ENCODE measurements at regions not wholly inside any gene's neighbourhood (a gene's known extent, or its start where the extent isn't known, plus 50 kb on each side); places are given as distances from the start of the nearest gene placed in this dataset.
A peak's percentile ranks its signal among the peaks of the same experiment; 100 is the strongest.

- H3K4me1 Mint-ChIP-seq = no peaks in the 10 kb centered on the region
- no peaks in the 10 kb centered on the region for H3K9me3 Mint-ChIP-seq
- no peak overlapping the region for H3K27ac Mint-ChIP-seq
- no peaks in the 10 kb centered on the region for H3K27me3 Mint-ChIP-seq
- H3K4me3 Mint-ChIP-seq = no peak overlapping the region
- no peak for DNase-seq
- no peak for ATAC-seq
Measured at GRCh38 chr3:66812136-66812535, 186.0 kb upstream of the KBTBD8 start.

GRCh38 chr3:66812741-66813140, 185.4 kb upstream of the KBTBD8 start:
- Mint-ChIP-seq H3K4me1 (no peaks in the 10 kb centered on the region), H3K27me3 (no peaks in the 10 kb centered on the region), H3K4me3 (no peak overlapping the region), H3K9me3 (no peaks in the 10 kb centered on the region), H3K27ac (no peak overlapping the region)
- DNase-seq (no peak), ATAC-seq (no peak)

GRCh38 chr3:66816090-66816761, 181.9 kb upstream of the KBTBD8 start:
- Mint-ChIP-seq H3K27me3 (no peaks in the 10 kb centered on the region), H3K4me3 (no peak overlapping the region), H3K4me1 (no peaks in the 10 kb centered on the region), H3K27ac (no peak overlapping the region), H3K9me3 (no peaks in the 10 kb centered on the region)
- DNase-seq (peak in 1 of 2 donors; percentile 3), ATAC-seq (peak; percentile 73)

DNA sequence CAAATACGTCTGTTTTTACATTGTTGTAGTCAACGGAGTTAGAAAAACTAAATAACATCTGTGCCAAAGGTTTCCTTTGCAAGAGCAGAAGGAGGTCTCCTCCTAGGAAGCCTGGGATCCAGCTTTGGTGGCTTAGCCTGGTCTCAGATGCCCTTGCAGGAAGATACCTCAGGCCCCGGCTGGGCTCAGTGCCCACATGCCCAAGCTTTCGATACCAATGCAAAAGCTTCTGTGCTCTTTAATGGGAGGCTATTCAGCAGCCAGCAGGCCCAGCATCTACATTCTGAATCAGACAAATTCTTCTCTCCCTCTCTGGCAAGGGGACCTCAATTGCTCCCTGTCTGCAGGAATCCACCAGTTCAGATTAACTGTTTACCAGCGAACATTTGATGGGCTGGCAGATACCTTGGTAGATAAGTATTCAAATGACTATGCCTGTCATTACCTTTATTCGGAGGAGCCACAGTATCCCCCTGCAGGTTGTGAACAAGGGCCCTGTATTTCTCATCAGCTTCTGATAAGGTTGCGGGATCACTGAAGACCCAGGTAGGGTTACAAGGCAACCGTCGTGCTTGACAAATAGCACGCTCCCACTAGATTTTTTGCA, 180.1 kb upstream of the KBTBD8 start:
- no peaks in the 10 kb centered on the region for H3K27me3 Mint-ChIP-seq
- ATAC-seq (no peak), DNase-seq (no peak)
- H3K4me3 Mint-ChIP-seq = no peak overlapping the region
- H3K27ac Mint-ChIP-seq = no peak overlapping the region
- no peaks in the 10 kb centered on the region for H3K4me1 Mint-ChIP-seq
- no peaks in the 10 kb centered on the region for H3K9me3 Mint-ChIP-seq

- no peaks in the 10 kb centered on the region for H3K27me3 Mint-ChIP-seq
- H3K27ac Mint-ChIP-seq = peak overlapping the region in 1 of 2 donors; percentile 67
- DNase-seq = no peak
- no peaks in the 10 kb centered on the region for H3K4me1 Mint-ChIP-seq
- no peak overlapping the region for H3K4me3 Mint-ChIP-seq
- H3K9me3 Mint-ChIP-seq = no peaks in the 10 kb centered on the region
- no peak for ATAC-seq
Measured at GRCh38 chr3:66819993-66820501, 178.1 kb upstream of the KBTBD8 start.

DNA sequence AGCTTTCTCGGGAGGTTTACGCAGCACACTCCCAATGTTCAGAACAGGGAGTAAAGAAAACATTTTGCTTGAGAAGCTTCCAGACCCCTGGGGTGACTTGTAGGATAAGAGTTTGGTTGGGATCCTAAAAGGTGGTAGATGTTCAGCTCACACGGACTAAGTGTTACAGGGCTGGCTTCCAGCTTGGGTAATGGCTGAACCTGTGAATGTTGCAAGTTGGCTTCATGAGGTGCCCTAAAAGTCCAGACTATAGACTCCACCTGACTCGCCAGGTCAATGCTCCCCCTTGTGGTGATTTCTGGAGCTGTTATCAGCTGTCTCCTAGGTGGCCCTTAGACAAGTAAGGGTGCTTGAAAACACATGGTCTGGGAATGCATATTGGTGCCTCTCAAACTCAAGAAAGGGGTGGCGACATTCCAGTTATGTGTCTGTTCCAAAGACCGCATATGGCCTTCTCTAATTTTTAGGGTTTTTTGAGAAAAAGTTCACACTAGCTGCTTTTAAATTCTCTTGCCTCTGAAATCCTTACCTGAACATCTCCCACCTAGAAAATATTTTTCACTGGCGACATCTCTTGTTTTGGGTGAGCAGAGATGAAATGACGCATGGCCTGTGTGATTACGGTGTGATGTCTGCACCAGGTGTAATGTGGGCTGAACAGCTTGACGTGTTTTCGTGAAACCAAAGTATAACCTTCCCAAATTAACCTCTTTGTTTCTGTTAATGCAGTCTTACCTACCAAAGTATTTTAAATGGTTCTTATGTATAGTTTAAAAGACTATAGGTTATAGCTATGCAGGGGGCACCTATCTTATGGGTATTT, 175.7 kb upstream of the KBTBD8 start:
- ATAC-seq = peak; percentile 72
- Mint-ChIP-seq H3K4me1 (no peaks in the 10 kb centered on the region), H3K27me3 (no peaks in the 10 kb centered on the region), H3K9me3 (no peaks in the 10 kb centered on the region), H3K27ac (no peak overlapping the region), H3K4me3 (no peak overlapping the region)
- DNase-seq = peak; percentile 55 to 62

DNA sequence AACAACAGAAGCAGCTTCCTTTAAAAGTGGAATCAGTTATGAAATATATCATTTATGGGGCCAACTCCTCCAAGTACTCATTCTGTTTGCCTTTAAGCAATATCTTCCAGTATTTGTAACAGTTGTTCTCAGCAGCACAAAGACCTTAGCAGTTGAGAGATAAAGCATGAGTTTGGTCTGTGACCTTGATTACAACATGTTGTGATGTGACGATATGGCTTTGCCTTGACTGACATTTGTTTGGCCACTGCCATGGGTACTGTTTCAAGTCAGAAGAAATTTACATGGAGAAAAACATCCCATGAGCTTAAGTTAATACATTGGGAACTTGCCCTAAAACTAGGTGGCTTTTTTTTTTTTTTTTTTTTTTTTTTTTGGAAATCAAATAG, 175.1 kb upstream of the KBTBD8 start:
- DNase-seq = no peak
- Mint-ChIP-seq H3K4me3 (no peak overlapping the region), H3K9me3 (no peaks in the 10 kb centered on the region), H3K27me3 (no peaks in the 10 kb centered on the region), H3K27ac (no peak overlapping the region), H3K4me1 (no peaks in the 10 kb centered on the region)
- ATAC-seq = no peak

GRCh38 chr3:66823532-66823931, 174.6 kb upstream of the KBTBD8 start:
- H3K9me3 Mint-ChIP-seq = no peaks in the 10 kb centered on the region
- ATAC-seq = no peak
- no peaks in the 10 kb centered on the region for H3K4me1 Mint-ChIP-seq
- H3K27ac Mint-ChIP-seq = no peak overlapping the region
- no peaks in the 10 kb centered on the region for H3K27me3 Mint-ChIP-seq
- H3K4me3 Mint-ChIP-seq = no peak overlapping the region
- DNase-seq = no peak

- DNase-seq = no peak
- H3K4me3 Mint-ChIP-seq = no peak overlapping the region
- no peak for ATAC-seq
- no peaks in the 10 kb centered on the region for H3K4me1 Mint-ChIP-seq
- no peaks in the 10 kb centered on the region for H3K27me3 Mint-ChIP-seq
- no peak overlapping the region for H3K27ac Mint-ChIP-seq
- H3K9me3 Mint-ChIP-seq = no peaks in the 10 kb centered on the region
Measured at GRCh38 chr3:66825375-66825774, 172.7 kb upstream of the KBTBD8 start.

DNA sequence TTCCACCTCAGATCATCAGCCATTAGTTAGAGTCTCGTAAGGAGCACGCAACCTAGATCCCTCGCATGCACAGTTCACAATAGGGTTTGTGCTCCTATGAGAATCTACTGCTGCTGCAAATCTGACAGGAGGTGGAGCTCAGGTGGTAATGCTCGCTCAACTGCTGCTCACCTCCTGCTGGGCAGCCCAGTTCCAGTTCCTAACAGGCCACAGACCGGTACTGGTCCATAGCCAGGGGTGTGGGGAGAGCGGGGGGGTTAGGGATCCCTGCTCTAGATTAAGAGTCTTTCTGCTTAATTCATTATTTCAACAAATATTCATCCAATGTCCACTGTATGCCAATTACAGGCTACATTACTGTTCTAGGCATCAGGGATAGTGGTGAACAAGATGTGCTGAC, 170.4 kb upstream of the KBTBD8 start:
- DNase-seq = no peak
- no peak for ATAC-seq
- no peaks in the 10 kb centered on the region for H3K27me3 Mint-ChIP-seq
- H3K4me3 Mint-ChIP-seq = no peak overlapping the region
- H3K4me1 Mint-ChIP-seq = no peaks in the 10 kb centered on the region
- H3K27ac Mint-ChIP-seq = no peak overlapping the region
- no peaks in the 10 kb centered on the region for H3K9me3 Mint-ChIP-seq

GRCh38 chr3:66828303-66828702, 169.8 kb upstream of the KBTBD8 start:
- no peaks in the 10 kb centered on the region for H3K9me3 Mint-ChIP-seq
- ATAC-seq = no peak
- no peak overlapping the region for H3K27ac Mint-ChIP-seq
- H3K4me1 Mint-ChIP-seq = no peaks in the 10 kb centered on the region
- no peak for DNase-seq
- no peak overlapping the region for H3K4me3 Mint-ChIP-seq
- H3K27me3 Mint-ChIP-seq = no peaks in the 10 kb centered on the region

- Mint-ChIP-seq H3K9me3 (no peaks in the 10 kb centered on the region), H3K4me3 (no peak overlapping the region), H3K27me3 (no peaks in the 10 kb centered on the region), H3K27ac (no peak overlapping the region), H3K4me1 (no peaks in the 10 kb centered on the region)
- no peak for ATAC-seq
- DNase-seq = no peak
Measured at GRCh38 chr3:66830301-66830700, 167.8 kb upstream of the KBTBD8 start.

DNA sequence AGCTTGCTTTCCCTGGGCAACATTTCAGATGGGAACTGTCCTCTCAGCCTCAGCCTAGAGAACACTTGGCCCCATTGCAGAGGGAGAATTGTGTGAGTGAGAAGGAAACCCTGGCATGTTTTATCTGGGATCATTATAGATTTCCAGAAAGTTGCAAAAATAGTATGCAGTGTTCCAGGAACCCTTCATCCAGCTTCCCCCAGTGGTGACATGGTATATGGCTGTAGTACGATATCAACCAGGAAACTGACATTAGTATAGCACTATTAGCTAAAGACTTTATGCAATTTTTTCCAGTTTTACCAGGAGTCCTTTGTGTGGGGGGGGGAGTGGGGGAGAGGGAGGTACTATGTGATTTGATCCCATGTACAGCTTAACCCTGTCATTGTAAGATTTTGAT, 166.2 kb upstream of the KBTBD8 start:
- DNase-seq = no peak
- H3K27ac Mint-ChIP-seq = no peak overlapping the region
- ATAC-seq = no peak
- no peak overlapping the region for H3K4me3 Mint-ChIP-seq
- no peaks in the 10 kb centered on the region for H3K4me1 Mint-ChIP-seq
- no peaks in the 10 kb centered on the region for H3K27me3 Mint-ChIP-seq
- H3K9me3 Mint-ChIP-seq = no peaks in the 10 kb centered on the region

DNA sequence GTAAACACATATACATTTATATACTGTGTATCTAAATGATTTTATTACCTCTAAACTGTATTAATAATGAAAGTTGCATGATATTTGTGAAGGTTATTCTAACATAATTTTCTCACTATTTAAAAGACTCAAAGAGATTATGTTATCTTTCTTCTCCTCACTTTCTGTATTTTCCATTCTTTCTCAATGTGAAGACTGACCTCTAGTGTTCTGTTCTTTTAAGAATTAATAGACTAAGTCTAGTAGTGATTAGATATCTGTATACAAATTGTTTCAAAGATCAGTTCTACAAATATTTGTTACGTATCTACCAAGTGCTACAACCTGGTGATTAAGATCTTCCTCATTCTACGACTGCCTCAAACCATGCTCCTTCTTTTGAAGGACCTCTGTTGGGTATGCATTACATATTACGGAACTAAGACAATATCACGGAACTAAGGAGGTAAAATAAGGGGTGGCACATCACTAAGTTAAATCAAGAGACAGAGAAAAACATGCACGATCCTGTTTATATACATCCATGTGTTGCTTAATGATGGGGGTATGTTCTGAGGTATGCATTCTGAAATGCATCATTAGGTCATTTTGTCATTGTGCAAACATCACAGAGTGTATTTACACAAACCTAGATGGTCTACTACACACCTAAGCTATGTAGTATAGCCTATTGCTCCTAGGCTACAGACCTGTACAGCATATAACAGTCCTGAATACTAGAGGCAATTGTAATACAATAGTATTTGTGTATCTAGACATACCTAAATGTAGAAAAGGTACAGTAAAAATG, 161.5 kb upstream of the KBTBD8 start:
- Mint-ChIP-seq H3K27ac (no peak overlapping the region), H3K27me3 (no peaks in the 10 kb centered on the region), H3K4me1 (no peaks in the 10 kb centered on the region), H3K4me3 (no peak overlapping the region), H3K9me3 (no peaks in the 10 kb centered on the region)
- DNase-seq (no peak), ATAC-seq (no peak)

GRCh38 chr3:66838704-66839103, 159.4 kb upstream of the KBTBD8 start:
- ATAC-seq (no peak), DNase-seq (no peak)
- no peaks in the 10 kb centered on the region for H3K9me3 Mint-ChIP-seq
- no peak overlapping the region for H3K4me3 Mint-ChIP-seq
- no peaks in the 10 kb centered on the region for H3K4me1 Mint-ChIP-seq
- H3K27ac Mint-ChIP-seq = no peak overlapping the region
- H3K27me3 Mint-ChIP-seq = no peaks in the 10 kb centered on the region

Measured in stimulated activated naive CD8-positive, alpha-beta T cell treated with anti-CD3 and anti-CD28 coated beads, Interleukin-15, amount 100 ng/mL, for 72 hours (primary cell).